Natural killer cell treated with Interleukin-12 subunit alpha and Interleukin-12 subunit beta and Interleukin-15 and Interleukin-18, amount 100 ng/mL, for 72 hours (primary cell): ENCODE measurements at regions not wholly inside any gene's neighbourhood (a gene's known extent, or its start where the extent isn't known, plus 50 kb on each side); places are given as distances from the start of the nearest gene placed in this dataset.
"Not testable (repeated sequence)": the region's sequence is repeated elsewhere in the genome, so short reads cannot be mapped to it uniquely, and the experiment has no call there.

Experiments
- ATAC-seq, 2 donors: fragments of 150-1000 bp; cut with Tn5 transposase in 1 of 2; sonication (Bioruptor Pico), chemical (Tn5 transposase) in 1 of 2; 2 replicates each; pipeline ENCODE4 v1.10.0; 2021
- DNase-seq: peaks from one replicate; pipeline ENCODE4 v3.0.0; 2022; ENCODE audit warnings: low spot score
- H3K27ac Mint-ChIP-seq, 2 donors: 1 replicate in 1 of 2; 2 replicates in 1 of 2; pipeline ENCODE4 v1.8.0; 2022; ENCODE audit warnings: mixed read lengths in 2 of 2, mild to moderate bottlenecking in 1 of 2, moderate library complexity in 1 of 2
- H3K27me3 Mint-ChIP-seq, 2 donors: 1 replicate in 1 of 2; 2 replicates in 1 of 2; pipeline ENCODE4 v1.8.0; 2022; ENCODE audit warnings: mixed read lengths in 2 of 2
- H3K36me3 Mint-ChIP-seq: one replicate; pipeline ENCODE4 v1.8.0; 2022; ENCODE audit warnings: mixed read lengths
- H3K4me1 Mint-ChIP-seq, 2 donors: 1 replicate in 1 of 2; 2 replicates in 1 of 2; pipeline ENCODE4 v1.8.0; 2022; ENCODE audit warnings: low read depth in 2 of 2, mixed read lengths in 2 of 2, mild to moderate bottlenecking in 1 of 2
- H3K4me3 Mint-ChIP-seq: one replicate; pipeline ENCODE4 v1.8.0; 2022; ENCODE audit warnings: mixed read lengths
- H3K9me3 Mint-ChIP-seq: 2 replicates; pipeline ENCODE4 v1.8.0; 2022; ENCODE audit warnings: mixed read lengths

- H3K9me3 Mint-ChIP-seq, result peaks cover 15% of the 10 kb centered on the region
- H3K4me3 Mint-ChIP-seq, result peak overlapping the region; percentile 14
- peak overlapping the region in 1 of 2 donors; percentile 32 for H3K27ac Mint-ChIP-seq
- peaks cover 0 to 7% of the 10 kb centered on the region in 2 donors for H3K27me3 Mint-ChIP-seq
- peaks cover 22% of the 10 kb centered on the region for H3K36me3 Mint-ChIP-seq
- peaks cover 14 to 19% of the 10 kb centered on the region in 2 donors for H3K4me1 Mint-ChIP-seq
- ATAC-seq, result peak; percentile 61 to 75
- DNase-seq, result no peak
Observed at GRCh38 chr1:100597061-100597741, 59.3 kb downstream of the GPR88 start.

DNA sequence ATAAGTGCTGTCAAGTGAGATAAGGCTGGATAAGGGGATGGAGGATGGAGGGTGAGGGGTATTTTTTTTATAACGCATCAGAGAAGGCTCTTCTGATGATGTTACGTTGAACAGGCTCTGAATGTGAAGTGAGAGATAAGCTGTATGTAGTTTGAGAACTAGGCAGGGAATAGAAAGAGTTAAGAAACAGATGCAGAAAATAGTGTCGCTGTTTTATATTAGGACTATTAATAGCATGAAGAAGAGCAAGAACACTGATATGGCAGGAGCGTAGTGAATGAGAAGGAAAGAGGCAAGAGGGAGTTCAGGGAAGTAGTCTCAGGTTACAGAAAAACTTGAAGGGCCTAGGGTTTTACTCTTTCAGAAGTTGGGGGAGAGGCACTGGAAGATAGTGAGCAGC lies 59.8 kb downstream of the GPR88 start:
- peaks cover 19% of the 10 kb centered on the region for H3K9me3 Mint-ChIP-seq
- no peak for DNase-seq
- H3K4me1 Mint-ChIP-seq, result peaks cover 14 to 19% of the 10 kb centered on the region in 2 donors
- peaks cover 26% of the 10 kb centered on the region for H3K36me3 Mint-ChIP-seq
- H3K27ac Mint-ChIP-seq, result peak overlapping the region in 1 of 2 donors; percentile 32
- no peak for ATAC-seq
- no peak overlapping the region for H3K4me3 Mint-ChIP-seq
- H3K27me3 Mint-ChIP-seq, result peaks cover 0 to 8% of the 10 kb centered on the region in 2 donors

- Mint-ChIP-seq H3K27me3 (peaks cover 7 to 13% of the 10 kb centered on the region in 2 donors), H3K36me3 (peaks cover 30% of the 10 kb centered on the region), H3K4me1 (peaks cover 14 to 18% of the 10 kb centered on the region in 2 donors), H3K9me3 (peaks cover 22% of the 10 kb centered on the region)
- not testable (repeated sequence) for H3K27ac Mint-ChIP-seq, H3K4me3 Mint-ChIP-seq, ATAC-seq, DNase-seq
Observed at GRCh38 chr1:100600377-100600776, 62.4 kb downstream of the GPR88 start.

DNA sequence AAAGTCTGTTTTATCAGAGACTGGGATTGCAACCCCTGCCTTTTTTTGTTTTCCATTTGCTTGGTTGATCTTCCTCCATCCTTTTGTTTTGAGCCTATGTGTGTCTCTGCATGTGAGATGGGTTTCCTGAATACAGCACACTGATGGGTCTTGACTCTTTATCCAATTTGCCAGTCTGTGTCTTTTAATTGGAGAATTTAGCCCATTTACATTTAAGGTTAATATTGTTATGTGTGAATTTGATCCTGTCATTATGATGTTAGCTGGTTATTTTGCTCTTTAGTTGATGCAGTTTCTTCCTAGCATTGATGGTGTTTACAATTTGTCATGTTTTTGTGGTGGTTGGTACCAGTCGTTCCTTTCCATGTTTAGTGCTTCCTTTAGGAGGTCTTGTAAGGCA lies 64.1 kb downstream of the GPR88 start:
- H3K4me1 Mint-ChIP-seq, result peaks cover 9 to 14% of the 10 kb centered on the region in 2 donors
- H3K36me3 Mint-ChIP-seq, result peaks cover 29% of the 10 kb centered on the region
- not testable (repeated sequence) for H3K4me3 Mint-ChIP-seq, H3K27ac Mint-ChIP-seq, ATAC-seq, DNase-seq
- H3K9me3 Mint-ChIP-seq, result peaks cover 22% of the 10 kb centered on the region
- H3K27me3 Mint-ChIP-seq, result peaks cover 13 to 18% of the 10 kb centered on the region in 2 donors

GRCh38 chr1:100604372-100604771 lies 66.4 kb downstream of the GPR88 start:
- peaks cover 18% of the 10 kb centered on the region for H3K9me3 Mint-ChIP-seq
- peaks cover 13 to 18% of the 10 kb centered on the region in 2 donors for H3K27me3 Mint-ChIP-seq
- ATAC-seq (no peak), DNase-seq (no peak)
- no peak overlapping the region for H3K4me3 Mint-ChIP-seq
- peaks cover 27% of the 10 kb centered on the region for H3K36me3 Mint-ChIP-seq
- peaks cover 0 to 7% of the 10 kb centered on the region in 2 donors for H3K4me1 Mint-ChIP-seq
- H3K27ac Mint-ChIP-seq, result no peak overlapping the region

DNA sequence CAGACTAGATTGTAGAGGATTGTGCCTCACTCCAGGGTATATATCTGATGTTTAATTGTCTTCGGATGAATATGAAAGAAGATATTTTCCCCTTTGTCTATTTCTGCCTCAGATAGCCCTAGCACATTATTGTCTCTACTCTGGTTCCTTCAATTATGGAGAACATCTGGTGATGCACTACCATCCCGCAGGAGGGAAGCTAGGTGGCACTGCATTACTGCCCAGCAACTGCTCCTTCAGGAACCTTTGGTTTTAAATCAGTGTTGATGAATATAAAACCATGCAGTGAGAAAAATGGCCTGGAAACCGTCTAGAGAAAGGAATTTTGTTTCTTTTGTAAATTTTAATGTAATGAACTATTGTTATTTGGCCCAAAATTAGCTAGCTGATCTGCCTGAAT lies 68.5 kb downstream of the GPR88 start:
- H3K9me3 Mint-ChIP-seq, result peaks cover 12% of the 10 kb centered on the region
- peaks cover 10% of the 10 kb centered on the region for H3K36me3 Mint-ChIP-seq
- H3K4me1 Mint-ChIP-seq, result peaks cover 0 to 5% of the 10 kb centered on the region in 2 donors
- DNase-seq (no peak), ATAC-seq (no peak)
- H3K4me3 Mint-ChIP-seq, result no peak overlapping the region
- peaks cover 13% of the 10 kb centered on the region in 2 donors for H3K27me3 Mint-ChIP-seq
- H3K27ac Mint-ChIP-seq, result no peak overlapping the region

DNA sequence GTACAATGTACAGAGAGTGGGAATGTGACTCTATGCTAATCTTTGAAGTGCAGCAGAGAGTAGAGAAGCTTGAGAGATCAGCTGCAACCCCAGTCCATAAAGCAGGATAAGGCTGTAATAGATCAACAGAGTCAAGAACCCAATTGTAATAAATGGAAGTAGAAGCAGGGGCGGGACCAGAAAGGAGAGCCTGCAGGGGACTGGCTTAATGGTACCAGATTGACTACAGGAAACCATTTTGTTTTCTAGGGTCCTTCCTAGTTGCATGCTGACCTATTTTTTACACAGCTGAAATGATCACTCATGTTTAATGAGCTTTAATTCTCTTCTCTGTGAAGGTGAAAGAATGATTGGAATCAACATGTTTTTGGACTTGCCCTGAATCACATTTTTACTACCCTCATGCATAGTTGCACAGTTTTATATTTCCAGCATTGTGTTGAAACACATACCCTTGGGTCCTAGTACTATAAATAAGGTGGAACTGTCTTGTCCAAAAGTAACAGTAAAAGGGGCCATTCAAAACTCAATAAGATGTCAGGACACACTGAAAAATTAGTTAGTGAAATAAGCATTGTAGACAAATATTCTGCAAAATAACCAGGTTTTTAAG lies 69.8 kb downstream of the GPR88 start:
- peaks cover 0 to 4% of the 10 kb centered on the region in 2 donors for H3K4me1 Mint-ChIP-seq
- peaks cover 4% of the 10 kb centered on the region for H3K9me3 Mint-ChIP-seq
- DNase-seq (no peak), ATAC-seq (no peak)
- no peak overlapping the region for H3K4me3 Mint-ChIP-seq
- peaks cover 5% of the 10 kb centered on the region for H3K36me3 Mint-ChIP-seq
- H3K27me3 Mint-ChIP-seq, result peaks cover 11 to 13% of the 10 kb centered on the region in 2 donors
- no peak overlapping the region for H3K27ac Mint-ChIP-seq

DNA sequence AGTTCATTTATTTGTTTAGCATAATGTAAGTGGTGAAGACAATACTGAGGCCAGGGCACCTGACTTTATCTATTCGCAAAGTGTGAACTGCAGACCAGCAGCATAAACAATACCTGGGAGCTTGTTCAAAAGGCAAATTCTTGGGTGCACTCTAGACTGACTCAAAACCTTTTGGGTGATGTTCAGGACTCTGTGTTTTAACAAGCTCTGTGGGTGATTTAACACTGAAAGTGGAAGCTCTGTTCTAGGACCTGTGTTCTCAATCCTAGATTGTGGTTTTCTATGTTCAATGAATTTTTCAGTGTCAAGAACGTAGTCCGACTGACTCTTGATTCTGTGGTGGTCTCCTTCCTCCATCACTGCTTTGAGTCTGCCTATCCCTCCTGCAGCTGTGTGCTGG lies 71.9 kb downstream of the GPR88 start:
- DNase-seq (no peak), ATAC-seq (peak in 1 of 2 donors; percentile 27)
- Mint-ChIP-seq H3K9me3 (peaks cover 3% of the 10 kb centered on the region), H3K4me1 (peaks cover 14 to 16% of the 10 kb centered on the region in 2 donors), H3K27me3 (peaks cover 7 to 11% of the 10 kb centered on the region in 2 donors), H3K4me3 (no peak overlapping the region), H3K27ac (no peak overlapping the region), H3K36me3 (no peaks in the 10 kb centered on the region)

GRCh38 chr1:100611086-100611485 lies 73.1 kb downstream of the GPR88 start:
- DNase-seq (no peak), ATAC-seq (no peak)
- Mint-ChIP-seq H3K4me1 (peaks cover 16 to 18% of the 10 kb centered on the region in 2 donors), H3K27ac (no peak overlapping the region), H3K36me3 (no peaks in the 10 kb centered on the region), H3K4me3 (no peak overlapping the region), H3K9me3 (peaks cover 3% of the 10 kb centered on the region), H3K27me3 (peaks cover 2 to 4% of the 10 kb centered on the region in 2 donors)

DNA sequence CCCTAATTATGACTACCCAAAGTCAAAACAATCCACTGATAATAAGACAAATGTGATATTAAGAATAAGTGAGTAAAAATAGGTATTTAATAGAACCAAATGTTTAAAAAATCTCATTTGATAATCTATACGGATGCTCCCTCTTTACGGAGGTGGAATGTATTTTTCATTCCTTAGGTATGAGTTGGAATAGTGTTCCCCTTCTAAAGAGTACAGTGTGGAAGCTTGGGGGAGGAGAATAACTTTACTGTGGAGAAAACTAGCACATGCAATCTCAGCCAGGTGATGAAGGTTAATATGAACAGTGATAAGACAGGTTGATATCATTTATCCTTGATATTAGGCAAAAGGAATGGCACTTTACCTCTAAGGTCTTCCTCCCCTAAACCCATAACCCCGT lies 74.6 kb downstream of the GPR88 start:
- Mint-ChIP-seq H3K4me1 (peaks cover 16 to 18% of the 10 kb centered on the region in 2 donors), H3K9me3 (peaks cover 3% of the 10 kb centered on the region), H3K36me3 (no peaks in the 10 kb centered on the region), H3K27me3 (no peaks in the 10 kb centered on the region), H3K4me3 (no peak overlapping the region), H3K27ac (no peak overlapping the region)
- DNase-seq, result no peak
- ATAC-seq, result no peak

DNA sequence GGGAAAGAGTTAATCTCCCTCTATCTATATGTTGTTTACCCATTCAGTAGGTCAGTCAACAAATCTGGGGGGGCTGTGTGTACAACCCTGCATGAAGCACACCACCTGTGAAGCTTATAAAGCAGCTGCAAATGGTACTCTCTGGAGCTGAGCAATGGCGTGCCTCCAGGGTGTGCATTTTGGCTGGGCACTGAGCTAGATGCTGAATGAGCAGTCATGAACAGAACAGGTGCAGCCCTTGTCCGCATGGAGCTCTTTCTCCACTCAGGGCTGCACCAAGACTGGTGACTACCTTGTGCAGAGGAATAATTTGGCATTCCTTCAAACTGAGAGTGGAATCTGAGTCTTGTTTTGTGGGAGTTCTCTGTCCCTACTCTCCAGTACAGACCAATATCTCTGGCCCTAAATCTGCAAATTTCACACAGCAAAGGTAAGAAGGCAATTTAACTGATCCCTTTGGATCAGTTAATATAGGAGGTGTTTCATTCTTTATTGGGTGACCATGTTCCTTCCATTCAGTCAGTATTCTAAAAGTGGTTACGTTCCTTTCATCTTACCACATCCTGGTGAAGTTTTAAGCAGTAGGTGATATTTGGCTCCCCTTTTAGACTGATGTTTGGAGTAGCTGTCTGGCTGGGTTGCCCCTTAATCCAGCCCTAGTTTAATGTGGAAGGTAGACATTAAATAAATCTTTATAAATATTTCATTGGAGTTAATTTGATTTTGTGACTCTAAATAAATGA lies 76.0 kb downstream of the GPR88 start:
- DNase-seq, result no peak
- Mint-ChIP-seq H3K27ac (peak overlapping the region in 1 of 2 donors; percentile 47), H3K4me1 (peaks cover 16 to 18% of the 10 kb centered on the region in 2 donors), H3K27me3 (peaks cover 0 to 2% of the 10 kb centered on the region in 2 donors), H3K9me3 (peaks cover 7% of the 10 kb centered on the region), H3K36me3 (no peaks in the 10 kb centered on the region), H3K4me3 (peak overlapping the region; percentile 61)
- peak in 1 of 2 donors; percentile 48 for ATAC-seq

DNA sequence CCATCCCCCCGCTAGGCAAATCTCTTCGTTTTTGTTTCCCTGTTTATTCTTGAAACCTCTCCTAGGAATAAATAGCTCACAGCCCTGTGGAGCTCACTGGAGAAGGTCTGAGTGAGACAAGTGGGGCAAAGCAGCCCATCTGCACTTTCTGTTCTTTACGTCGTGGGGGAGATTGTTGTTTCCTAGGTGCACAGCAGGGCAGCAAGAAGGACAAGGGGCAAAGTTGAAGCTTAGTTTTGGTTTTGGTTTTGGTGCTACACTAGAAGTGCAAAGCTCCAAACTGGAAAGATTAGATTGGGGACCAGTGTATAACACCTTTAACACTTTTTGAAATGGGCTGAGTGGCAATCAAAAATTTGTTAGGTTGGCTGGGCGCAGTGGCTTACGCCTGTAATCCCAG lies 76.6 kb downstream of the GPR88 start:
- Mint-ChIP-seq H3K27me3 (peaks cover 0 to 2% of the 10 kb centered on the region in 2 donors), H3K27ac (peak overlapping the region in 1 of 2 donors; percentile 47), H3K9me3 (peaks cover 8% of the 10 kb centered on the region), H3K4me1 (peaks cover 16 to 18% of the 10 kb centered on the region in 2 donors), H3K4me3 (peak overlapping the region; percentile 61), H3K36me3 (no peaks in the 10 kb centered on the region)
- DNase-seq (no peak), ATAC-seq (peak; percentile 53 to 63)

DNA sequence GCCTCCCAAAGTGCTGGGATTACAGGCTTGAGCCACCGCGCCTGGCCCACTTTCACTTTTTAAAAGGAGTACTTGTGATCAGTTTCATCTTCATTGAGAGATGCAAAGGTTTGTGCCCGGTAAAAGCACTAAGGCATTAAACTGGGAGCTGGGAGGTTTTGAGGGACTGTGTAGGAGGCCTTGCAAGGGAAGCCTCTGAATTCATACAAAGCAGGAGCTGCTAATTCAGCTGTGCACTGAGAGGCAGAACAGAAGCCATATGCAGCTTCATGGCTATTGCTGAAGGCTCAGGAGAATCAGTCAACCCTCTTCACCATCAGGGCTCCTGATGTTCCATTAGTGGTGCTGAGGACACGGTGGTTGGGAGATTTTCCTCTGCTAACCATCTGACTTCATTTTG lies 77.7 kb downstream of the GPR88 start:
- no peak for ATAC-seq
- no peak overlapping the region for H3K4me3 Mint-ChIP-seq

More for the DNA sequence above, 77.7 kb downstream of the GPR88 start:
- H3K27me3 Mint-ChIP-seq, result peaks cover 0 to 2% of the 10 kb centered on the region in 2 donors
- DNase-seq, result no peak
- H3K4me1 Mint-ChIP-seq, result peaks cover 16 to 19% of the 10 kb centered on the region in 2 donors
- no peak overlapping the region for H3K27ac Mint-ChIP-seq
- H3K9me3 Mint-ChIP-seq, result peaks cover 8% of the 10 kb centered on the region
- H3K36me3 Mint-ChIP-seq, result no peaks in the 10 kb centered on the region
